GM18873 (cell line): ENCODE measurements at regions not wholly inside any gene's neighbourhood (a gene's known extent, or its start where the extent isn't known, plus 50 kb on each side); places are given as distances from the start of the nearest gene placed in this dataset.
"Not testable (repeated sequence)": the region's sequence is repeated elsewhere in the genome, so short reads cannot be mapped to it uniquely, and the experiment has no call there.

Experiments used
- ATAC-seq: cut with Tn5 transposase; IDR thresholded peaks from one replicate; pipeline ENCODE4 v1.9.1; 2021; ENCODE audit warnings: mild to moderate bottlenecking, moderate library complexity, moderate number of reproducible peaks; ENCODE audit not compliant: unreplicated experiment, low FRiP score

GRCh38 chr5:92849756-92850155 is 731.3 kb downstream of the NR2F1-AS1 start:
- no peak for ATAC-seq

GRCh38 chr5:92841604-92842155 is 739.3 kb downstream of the NR2F1-AS1 start:
- no peak for ATAC-seq

DNA sequence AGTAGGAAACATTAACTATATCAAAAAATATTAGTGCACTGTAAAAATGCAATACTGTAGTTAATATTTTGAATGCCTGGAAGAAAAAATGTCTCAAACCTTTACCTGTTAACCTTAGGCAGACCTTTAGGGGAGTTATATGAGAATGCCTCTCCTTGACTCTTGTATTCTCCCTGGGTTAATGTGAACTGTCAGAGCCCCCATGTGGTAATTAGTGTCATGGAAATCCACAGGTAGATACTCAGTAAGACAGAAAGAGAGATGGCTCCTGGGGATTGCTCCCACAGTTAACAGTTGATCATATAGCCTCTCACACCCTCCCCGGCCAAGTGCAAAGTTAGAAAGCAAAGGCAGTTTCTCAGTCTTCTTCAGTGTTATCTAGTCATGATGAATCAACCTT is 742.8 kb downstream of the NR2F1-AS1 start:
- ATAC-seq = no peak

- ATAC-seq = no peak
Observed at GRCh38 chr5:92836855-92837755, 743.9 kb downstream of the NR2F1-AS1 start.

DNA sequence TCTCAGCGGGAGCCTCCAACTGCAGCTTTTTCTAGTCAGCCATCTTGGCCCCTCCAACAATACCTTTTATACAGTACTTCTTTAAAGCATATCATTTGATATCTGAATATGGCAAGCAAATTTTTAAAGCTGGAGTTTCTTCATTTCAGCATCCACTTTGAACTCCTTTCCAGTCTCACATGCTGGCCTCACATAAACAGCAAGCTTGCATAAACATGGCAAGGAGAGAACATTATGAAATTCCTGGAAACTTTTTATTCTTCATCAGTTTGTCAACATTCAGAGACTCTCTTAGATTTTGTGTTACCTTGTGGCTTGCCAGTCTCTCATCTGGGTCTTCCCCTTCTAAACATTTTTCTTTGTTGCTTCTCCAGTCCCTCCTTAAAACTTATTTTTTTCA is 745.3 kb downstream of the NR2F1-AS1 start:
- ATAC-seq = no peak

DNA sequence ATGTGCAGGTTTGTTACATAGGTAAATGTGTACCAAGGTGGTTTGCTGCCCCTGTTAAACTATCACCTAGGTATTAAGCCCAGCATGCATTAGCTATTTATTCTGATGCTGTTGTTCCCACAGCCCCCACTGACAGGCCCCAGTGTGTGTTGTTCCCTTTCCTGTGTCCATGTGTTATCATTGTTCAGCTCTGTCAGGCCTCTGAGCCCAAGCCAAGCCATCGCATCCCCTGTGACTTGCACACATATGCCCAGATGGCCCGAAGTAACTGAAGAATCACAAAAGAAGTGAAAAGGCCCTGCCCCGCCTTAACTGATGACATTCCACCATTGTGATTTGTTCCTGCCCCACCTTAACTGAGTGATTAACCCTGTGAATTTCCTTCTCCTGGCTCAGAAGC is 757.5 kb downstream of the NR2F1-AS1 start:
- ATAC-seq = not testable (repeated sequence)

DNA sequence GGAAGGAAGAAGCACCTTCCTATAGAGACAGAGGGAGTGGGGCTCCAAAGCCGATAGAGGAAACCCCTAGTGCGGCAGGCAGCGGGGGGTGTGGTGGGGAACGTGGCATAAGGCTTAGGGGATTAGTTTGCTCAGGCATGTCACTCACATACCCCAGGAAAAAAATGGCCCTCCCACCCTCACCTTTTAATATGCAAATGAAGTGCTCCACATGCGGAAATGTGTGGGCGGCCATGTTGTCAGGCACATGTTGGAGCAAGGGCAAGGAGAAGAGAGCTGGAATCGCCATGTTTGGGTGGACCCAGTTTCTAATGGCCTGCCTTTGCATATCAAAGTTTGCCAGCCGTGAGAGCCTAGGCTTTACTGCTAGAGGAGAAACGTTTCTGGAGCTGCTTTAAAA is 758.8 kb downstream of the NR2F1-AS1 start:
- ATAC-seq = no peak

DNA sequence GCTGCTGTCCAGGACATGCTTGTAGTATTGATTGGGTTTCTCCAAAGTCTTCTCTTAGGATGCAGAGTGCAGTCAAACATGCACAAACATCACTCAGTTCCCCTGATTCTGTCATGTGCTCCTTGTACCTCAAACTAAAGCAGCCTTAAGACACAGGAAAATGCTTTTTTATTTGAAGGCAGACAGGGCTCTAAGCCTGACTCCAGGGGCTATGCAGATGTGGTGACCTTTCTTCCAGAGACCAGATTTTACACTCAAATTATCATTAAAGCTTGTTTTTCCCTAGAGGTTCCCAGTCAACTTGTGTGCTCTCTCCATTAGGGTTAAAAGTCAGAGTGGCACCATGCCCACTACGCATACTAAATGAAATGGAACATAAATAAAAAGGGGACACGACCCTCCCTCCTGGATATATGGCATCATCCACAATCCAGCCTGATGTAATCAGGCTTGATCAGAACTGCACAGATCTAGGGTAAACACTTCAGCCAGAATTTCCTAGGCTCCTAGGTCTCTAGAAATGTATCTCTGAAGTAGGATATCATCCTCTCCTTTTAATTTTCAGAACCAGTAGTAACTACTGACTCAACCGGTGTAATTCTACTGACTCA is 771.1 kb downstream of the NR2F1-AS1 start:
- ATAC-seq = no peak

DNA sequence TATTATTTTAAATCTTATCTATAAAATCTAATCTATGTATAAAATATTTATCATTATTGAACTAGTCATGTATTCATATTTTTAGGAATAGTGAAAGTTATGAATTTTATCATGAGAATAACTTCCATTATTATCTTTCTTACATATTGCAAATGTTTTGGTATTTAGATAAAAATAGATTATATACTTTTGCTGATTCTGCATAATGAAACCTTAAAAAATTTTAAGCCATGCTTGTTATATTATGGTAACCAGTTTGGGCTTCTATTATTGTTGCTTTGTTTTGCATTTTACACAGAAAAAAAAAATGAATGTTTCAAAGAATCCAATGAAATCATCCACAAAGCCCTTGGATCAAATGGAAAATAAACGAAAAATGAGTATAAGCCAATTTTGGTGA is 772.5 kb downstream of the NR2F1-AS1 start:
- no peak for ATAC-seq

- no peak for ATAC-seq
Observed at GRCh38 chr5:92807085-92807484, 773.9 kb downstream of the NR2F1-AS1 start.

DNA sequence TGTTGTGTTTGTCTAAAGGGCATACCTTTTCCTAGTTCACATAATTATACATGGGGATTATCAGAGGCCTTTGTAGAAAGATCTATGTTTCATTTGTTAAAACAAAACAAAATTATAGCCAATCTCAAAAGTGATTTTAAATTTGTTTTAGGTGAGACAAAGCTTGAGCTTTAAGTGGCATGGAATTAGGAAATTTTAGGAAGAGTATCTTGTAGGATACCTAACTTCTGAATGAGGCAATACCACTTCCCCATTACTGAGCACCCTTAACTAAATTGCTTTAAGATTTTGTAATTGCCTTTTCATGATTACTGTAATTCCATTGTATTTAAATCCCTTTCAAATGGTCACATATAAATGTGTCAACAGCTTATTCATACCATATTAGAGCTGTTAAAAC is 775.6 kb downstream of the NR2F1-AS1 start:
- ATAC-seq = no peak

DNA sequence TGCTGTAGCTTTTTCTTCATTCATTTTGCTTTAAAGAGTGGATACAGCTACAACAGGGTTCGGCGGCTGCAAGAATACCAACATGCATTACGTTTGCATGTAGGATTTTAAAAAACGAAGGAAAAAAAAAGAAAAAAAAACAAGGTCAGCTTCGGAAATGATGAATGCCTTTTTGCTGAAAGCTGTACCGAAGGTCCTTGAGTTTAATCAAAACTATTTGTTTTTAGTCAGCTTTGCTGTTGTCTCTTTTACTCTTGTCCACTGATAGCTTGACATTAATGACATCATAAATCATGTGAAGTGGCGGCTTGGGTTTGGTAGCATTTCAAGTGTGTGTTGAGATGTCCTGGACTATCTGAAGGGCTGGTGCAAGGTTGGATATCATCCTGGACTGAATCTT is 779.1 kb downstream of the NR2F1-AS1 start:
- ATAC-seq = no peak

- ATAC-seq = no peak
Observed at GRCh38 chr5:92800365-92800764, 780.7 kb downstream of the NR2F1-AS1 start.

- ATAC-seq = no peak
Observed at GRCh38 chr5:92795633-92796032, 785.4 kb downstream of the NR2F1-AS1 start.

- no peak for ATAC-seq
Observed at GRCh38 chr5:92780057-92780456, 801.0 kb downstream of the NR2F1-AS1 start.

DNA sequence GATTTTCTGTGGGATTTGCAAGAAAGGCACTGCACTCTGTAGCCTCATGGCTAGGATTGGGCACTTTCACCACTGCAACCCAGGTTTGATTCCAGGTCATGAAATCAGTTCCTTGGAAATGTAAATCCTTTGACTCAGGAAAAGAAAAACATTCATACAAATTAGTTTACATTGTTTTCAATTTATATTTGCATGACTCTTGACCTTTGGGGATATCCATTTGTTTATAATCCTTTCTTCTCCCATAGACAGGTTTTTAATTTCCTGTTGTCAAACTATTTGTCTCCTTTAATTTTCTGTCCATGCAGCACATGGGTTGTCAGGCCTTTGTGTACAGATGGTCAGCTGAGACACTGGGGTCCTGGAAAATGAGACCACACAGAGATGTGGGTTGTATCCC is 801.5 kb downstream of the NR2F1-AS1 start:
- no peak for ATAC-seq

GRCh38 chr5:92778261-92778660 is 802.8 kb downstream of the NR2F1-AS1 start:
- ATAC-seq = no peak

- no peak for ATAC-seq
Observed at GRCh38 chr5:92777421-92777820, 803.6 kb downstream of the NR2F1-AS1 start.

DNA sequence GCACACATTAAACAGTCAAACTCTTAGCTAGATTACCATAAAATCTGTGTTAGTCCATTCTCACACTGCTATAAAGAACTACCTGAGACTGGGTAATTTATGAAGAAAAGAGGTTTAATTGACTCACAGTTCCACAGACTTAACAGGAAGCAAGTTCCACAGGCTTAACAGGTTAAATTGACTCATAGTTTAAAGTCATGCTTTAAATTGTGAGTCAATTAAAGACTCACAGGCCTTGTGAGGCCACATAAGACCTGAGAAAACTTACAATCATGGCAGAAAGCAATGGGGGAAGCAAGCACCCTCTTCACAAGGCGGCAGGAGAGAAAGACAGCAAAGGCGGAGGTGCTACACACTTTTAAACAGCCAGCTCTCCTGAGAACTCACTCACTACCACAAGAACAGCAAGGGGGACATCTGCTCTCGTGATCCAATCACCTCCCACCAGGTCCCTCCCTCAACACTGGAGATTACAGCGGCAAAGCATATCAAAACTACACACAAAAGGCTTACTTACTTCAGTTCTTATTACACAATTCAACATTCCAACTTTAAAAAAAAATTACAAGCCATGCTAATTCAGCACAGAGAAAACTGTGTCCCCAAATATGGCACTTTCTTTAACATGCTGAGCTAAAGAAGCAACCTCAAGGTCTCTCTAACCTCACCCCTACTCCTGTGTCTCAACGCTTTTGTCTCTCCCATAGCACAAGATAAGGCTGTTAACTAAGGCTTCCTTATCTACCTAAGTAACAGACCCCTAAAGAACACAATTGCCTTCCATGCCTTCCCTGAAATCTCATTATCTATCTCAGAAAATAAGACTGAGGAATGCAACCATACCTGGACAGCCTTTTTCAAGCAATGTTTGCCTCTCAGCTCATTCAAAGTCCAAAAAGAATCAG is 805.1 kb downstream of the NR2F1-AS1 start:
- no peak for ATAC-seq

DNA sequence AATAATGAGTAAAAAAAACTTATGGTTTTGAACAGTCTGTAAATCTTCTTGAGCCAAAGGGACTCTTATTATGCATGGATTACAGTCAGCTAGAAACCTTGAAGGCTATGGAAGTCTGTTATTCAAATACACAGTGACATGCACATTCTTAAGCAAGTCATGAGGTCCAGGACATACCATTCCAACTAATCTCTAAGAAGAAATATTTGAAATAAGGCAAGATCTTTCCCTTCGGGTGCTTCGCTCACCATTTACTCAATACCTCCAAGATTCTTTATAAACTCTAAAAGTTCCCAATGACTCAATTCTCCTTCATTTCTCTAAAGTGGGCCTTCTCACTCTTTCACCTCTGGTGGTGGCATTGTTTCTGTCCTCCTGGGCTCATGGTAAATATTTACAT is 811.0 kb downstream of the NR2F1-AS1 start:
- ATAC-seq = no peak

DNA sequence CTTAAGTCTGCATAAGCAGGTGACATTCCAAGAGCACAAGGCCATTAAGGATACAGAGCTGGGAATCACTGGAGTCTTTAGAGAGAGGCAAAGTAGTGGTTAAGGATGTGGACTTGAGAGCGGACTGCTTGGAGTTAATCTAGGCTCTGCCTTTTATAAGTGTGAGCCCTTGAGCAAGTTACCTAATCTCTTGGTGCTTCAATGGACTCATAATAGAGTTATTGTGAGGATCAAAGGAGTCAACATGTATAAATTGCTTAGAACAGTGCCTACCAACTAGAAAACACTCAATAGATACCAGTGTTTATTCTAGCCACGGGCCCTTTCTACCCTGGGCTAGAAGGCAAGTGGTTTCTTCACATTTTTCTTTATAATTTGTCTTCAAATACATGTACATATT is 819.4 kb downstream of the NR2F1-AS1 start:
- ATAC-seq = no peak
